GM18526 (cell line): ENCODE measurements at regions not wholly inside any gene's neighbourhood (a gene's known extent, or its start where the extent isn't known, plus 50 kb on each side); places are given as distances from the start of the nearest gene placed in this dataset.

Experiments used
- POLR2A ChIP-seq: IDR thresholded peaks from 3 replicates; pipeline ENCODE4 v1.6.1; 2011; ENCODE audit not compliant: insufficient read length; ENCODE audit errors: extremely low read depth

DNA sequence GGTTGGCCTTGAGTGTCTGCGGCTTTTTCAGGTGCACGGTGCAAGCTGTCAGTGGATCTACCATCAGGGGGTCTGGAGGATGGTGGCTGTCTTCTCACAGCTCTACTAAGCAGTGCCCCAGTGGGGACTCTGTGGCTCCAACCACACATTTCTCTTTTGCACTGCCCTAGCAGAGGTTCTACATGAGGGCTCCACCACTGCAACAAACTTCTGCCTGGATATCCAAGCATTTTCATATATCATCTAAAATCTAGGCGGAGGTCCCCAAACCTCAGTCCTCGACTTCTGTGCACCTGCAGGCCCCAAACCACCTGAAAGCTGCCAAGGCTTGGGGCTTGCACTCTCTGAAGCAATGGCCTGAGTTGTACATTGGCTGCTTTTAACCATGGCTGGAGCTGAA lies 601.5 kb downstream of the MTRR start:
- no peak for TF ChIP-seq POLR2A

GRCh38 chr5:8471581-8471980 lies 602.6 kb downstream of the MTRR start:
- no peak for TF ChIP-seq POLR2A

GRCh38 chr5:8473016-8473415 lies 604.1 kb downstream of the MTRR start:
- TF ChIP-seq POLR2A, result no peak

DNA sequence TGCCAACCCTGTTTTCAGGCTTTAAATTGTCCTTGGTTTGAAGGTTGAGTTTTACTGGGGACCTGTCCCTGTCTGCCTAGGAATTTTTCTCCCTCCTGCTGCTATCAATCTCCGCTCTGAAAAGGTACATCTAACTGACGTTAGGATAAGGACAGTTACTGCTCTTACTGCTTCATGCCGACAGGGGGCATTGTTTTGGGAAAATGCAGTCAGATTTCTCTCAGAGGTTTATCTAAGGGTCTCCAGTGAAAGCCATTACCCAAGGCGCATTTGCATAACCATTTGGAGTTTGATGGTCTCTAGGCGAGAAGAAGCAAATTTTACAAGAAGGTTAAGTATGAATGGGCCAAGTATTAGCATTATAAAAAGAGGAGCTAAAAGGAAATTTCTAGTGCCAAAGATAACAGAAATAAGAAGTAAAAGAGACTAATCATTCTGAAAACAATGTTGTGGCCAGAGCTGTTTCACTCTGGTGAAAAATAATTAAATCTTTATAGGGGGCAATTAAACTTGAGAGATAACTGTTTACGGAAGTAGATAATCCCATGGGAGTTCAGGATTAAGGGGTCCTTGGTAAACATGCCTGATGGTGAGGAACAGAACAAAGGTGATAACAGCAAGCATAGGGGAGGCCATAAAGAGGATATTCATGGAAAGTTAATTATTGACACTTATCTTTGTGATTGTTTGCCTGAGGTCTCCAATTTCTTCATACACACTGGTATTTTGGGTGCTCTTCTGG lies 605.0 kb downstream of the MTRR start:
- TF ChIP-seq POLR2A, result no peak

DNA sequence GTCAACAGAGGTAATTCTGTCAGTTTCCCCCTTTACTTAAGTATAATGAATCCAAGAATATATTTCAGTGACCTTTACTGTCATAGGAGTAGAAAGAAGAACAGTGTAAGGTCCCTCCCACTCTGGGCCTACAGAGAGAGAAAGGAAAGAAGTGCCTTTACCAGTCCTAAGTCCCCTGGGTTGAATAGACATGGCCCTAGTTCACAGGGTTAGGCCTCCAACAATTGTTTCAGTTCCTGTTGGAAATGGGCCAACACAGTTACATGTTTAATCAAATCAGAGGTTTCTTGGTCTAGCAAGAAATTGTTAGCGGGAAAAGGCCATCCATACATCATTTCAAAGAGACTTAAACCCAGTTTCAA lies 605.6 kb downstream of the MTRR start:
- TF ChIP-seq POLR2A, result no peak

DNA sequence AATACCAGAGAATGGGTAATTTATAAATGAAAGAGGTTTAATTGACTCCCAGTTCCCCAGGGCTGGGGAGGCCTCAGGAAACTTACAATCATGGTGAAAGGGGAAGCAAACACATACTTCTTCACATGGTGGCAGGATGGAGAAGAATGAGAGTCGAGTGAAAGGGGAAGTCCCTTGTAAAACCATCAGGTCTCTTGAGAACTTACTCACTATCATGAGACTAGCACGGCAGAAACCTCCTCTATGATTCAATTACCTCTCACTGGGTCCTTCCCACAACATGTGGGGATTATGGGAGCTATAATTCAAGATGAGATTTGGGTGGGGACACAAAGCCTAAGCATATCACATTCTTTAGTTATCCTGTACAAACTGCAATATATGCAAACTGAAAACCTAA lies 609.4 kb downstream of the MTRR start:
- TF ChIP-seq POLR2A, result no peak

DNA sequence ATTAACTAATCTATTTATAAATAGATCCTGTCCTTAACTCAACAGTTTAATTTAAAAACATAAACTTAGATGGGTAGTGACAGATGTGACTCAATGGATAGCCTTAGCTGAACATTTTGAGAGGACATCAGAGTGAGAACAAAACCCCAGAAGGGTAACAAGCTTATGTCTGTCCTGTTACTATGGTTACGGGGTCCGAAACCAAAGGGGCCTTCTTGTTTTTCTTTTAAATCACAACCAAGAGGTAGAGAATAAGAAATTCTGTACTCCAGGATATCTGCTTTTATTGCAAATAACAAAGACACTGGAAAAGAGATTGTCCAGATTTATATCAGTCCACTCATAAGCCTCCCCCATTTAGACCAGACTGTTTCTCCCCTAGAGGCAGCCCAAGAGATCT lies 612.1 kb downstream of the MTRR start:
- TF ChIP-seq POLR2A, result no peak

- no peak for TF ChIP-seq POLR2A
Observed at GRCh38 chr5:8491254-8491653, 622.3 kb downstream of the MTRR start.

DNA sequence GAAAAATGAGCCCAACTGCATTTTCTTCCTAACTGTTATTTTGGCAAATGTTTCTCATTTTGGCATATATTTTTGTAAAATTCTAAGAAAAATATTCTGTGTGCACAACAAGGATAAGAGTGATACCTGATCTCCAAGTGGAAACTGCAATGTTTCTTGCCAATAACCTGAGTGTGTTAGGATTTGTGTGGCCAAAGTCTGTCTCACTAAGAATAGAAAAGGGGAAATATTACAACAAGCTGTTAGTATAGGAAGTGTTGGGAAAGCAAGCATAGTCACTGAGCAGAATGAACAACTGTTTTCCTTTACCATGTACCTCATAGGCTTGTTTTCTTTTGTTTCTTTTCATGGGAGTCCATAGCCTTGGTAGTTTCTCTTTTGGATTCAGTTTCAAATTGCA lies 624.2 kb downstream of the MTRR start:
- TF ChIP-seq POLR2A, result no peak

- TF ChIP-seq POLR2A, result no peak
Observed at GRCh38 chr5:8500426-8500825, 631.5 kb downstream of the MTRR start.

DNA sequence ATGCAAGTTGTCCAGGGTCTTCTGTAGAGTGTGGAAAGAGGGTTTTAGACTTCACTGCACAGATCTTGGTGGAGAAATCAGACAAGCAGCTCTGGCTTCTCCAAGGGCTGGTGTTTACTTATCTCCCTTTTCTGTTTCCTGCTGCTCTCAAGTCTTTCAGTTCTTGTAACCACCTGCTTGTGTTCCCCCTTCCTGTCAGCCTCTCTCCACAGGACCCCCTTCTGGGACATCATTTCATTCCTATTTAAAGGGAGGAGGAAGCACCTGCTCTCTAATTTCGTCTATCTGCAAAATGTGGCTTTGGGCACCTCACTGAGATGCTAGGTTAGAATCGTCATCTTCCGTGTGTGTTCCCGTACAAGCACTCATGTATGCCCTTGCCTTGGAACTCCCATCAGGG lies 636.2 kb downstream of the MTRR start:
- no peak for TF ChIP-seq POLR2A

DNA sequence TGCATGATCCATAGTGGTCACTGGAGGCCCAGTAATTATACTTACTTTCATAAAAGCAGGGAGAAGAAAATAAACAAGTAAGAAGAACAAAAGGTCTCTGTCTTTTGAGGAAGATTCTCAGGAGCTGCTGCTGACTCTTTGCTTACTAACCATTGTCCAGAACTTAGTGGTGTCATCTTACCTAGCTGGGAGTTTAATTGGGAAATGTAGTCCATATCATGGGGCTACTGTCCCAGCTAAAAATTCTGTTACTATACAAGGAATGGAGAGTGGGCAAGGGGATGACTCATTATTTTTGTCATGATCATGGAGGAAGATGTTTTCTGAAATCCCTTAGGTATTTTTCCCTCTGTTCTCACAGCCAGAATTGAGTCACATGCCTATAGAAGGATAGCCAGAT lies 639.3 kb downstream of the MTRR start:
- no peak for TF ChIP-seq POLR2A

- no peak for TF ChIP-seq POLR2A
Observed at GRCh38 chr5:8516356-8516755, 647.4 kb downstream of the MTRR start.

DNA sequence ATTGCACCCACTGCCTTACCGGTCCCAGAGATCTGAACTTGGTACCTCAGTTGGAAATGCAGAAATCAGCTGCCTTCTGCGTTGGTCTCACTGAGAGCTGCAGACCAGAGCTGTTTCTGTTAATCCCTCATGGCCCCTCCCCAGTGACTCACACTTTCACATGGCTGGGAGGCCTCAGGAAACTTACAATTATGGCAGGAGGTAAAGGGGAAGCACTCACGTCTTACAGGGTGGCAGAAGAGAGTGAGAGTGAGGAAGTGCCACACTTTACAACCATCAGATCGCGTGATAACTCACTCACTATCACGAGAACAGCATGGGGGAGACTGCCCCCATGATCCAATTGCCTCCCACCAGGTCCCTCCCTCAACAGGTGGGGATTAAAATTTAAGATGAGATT lies 648.5 kb downstream of the MTRR start:
- no peak for TF ChIP-seq POLR2A

DNA sequence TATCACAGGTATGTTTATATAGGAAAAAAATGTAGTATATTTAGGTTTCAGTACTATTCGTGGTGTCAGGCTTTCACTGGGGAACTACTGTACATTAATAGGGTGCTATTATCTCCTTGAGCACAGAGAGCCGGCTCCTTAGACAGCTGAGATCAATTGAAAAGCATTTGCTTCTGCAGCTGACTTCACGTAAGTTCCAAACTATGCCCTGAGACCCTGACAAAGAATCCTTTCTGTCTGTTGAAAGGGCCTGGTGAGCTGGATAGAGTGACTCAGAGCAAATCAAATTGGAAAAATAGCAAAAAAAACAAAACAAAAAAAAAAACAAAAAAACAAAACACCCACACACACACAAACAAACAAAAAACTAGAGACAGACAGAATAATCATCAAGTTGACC lies 652.0 kb downstream of the MTRR start:
- no peak for TF ChIP-seq POLR2A

GRCh38 chr5:8521991-8522390 lies 653.0 kb downstream of the MTRR start:
- TF ChIP-seq POLR2A, result no peak

- no peak for TF ChIP-seq POLR2A
Observed at GRCh38 chr5:8522646-8523045, 653.7 kb downstream of the MTRR start.
